ENCODE measurements at regions not wholly inside any gene's neighbourhood (a gene's known extent, or its start where the extent isn't known, plus 50 kb on each side); places are given as distances from the start of the nearest gene placed in this dataset.
"Not testable (repeated sequence)": the region's sequence is repeated elsewhere in the genome, so short reads cannot be mapped to it uniquely, and the experiment has no call there.

GRCh38 chrX:15013461-15013860 lies 140.2 kb downstream of the MOSPD2 start:
- Mint-ChIP-seq H3K27me3 (no peaks in the 10 kb centered on the region), H3K27ac (no peak overlapping the region), H3K36me3 (ENCODE audit: low read depth) (no peaks in the 10 kb centered on the region), H3K9me3 (no peaks in the 10 kb centered on the region), H3K4me1 (ENCODE audit: low read depth) (no peaks in the 10 kb centered on the region), H3K4me3 (no peak overlapping the region)
- H3K27me3 ChIP-seq (ENCODE audit: control insufficient read depth in 1 of 2, insufficient read depth in 2 of 2, low read length in 2 of 2), result no peaks in the 10 kb centered on the region
- H3K9me3 ChIP-seq (ENCODE audit: control insufficient read depth in 1 of 2, insufficient read depth in 1 of 2, low read length in 2 of 2), result no peaks in the 10 kb centered on the region
- no peak overlapping the region for H3K27ac ChIP-seq (ENCODE audit: low read depth in 1 of 2, low read length in 2 of 2)
- H3K36me3 ChIP-seq (ENCODE audit: insufficient read depth, low read length), result no peaks in the 10 kb centered on the region
- CTCF ChIA-PET, result no interaction called here
- TF ChIP-seq, protein P1, sequence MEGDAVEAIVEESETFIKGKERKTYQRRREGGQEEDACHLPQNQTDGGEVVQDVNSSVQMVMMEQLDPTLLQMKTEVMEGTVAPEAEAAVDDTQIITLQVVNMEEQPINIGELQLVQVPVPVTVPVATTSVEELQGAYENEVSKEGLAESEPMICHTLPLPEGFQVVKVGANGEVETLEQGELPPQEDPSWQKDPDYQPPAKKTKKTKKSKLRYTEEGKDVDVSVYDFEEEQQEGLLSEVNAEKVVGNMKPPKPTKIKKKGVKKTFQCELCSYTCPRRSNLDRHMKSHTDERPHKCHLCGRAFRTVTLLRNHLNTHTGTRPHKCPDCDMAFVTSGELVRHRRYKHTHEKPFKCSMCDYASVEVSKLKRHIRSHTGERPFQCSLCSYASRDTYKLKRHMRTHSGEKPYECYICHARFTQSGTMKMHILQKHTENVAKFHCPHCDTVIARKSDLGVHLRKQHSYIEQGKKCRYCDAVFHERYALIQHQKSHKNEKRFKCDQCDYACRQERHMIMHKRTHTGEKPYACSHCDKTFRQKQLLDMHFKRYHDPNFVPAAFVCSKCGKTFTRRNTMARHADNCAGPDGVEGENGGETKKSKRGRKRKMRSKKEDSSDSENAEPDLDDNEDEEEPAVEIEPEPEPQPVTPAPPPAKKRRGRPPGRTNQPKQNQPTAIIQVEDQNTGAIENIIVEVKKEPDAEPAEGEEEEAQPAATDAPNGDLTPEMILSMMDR (IDR thresholded peaks at IDR 0.05), result no peak
- POLR2A ChIA-PET, result no interaction called here
- DNase-seq (no peak), ATAC-seq (ENCODE audit: poor library complexity) (no peak)
- H3K4me3 ChIP-seq (ENCODE audit: low read length), result no peak overlapping the region
- no peaks in the 10 kb centered on the region for H3K4me1 ChIP-seq (ENCODE audit: insufficient read depth, low read length)
- intact Hi-C loops (cut with DNase I, micrococcal nuclease), result no loop called here

DNA sequence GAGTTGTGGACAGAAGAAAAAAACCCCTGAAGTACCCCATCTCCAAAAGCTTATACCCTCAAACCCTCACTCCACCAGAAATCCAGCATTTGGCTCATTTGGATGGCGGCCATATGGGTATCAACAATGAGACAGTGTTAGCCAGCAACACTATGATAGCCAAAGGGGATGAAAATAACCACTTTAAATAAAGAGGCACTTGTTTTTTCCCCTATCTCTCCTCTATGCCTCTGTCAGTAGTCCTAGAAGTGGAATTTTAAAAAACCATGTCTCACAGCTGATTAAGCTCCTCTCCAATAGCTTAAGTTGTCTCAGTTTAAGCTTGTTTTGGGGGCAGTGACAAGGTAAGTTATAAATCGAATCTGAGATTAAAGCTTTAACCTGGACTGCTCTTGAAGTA lies 124.0 kb downstream of the MOSPD2 start:
- ChIA-PET POLR2A (no interaction called here), CTCF (no interaction called here)
- Histone ChIP-seq H3K27me3 (ENCODE audit: control insufficient read depth in 1 of 2, insufficient read depth in 2 of 2, low read length in 2 of 2) (no peaks in the 10 kb centered on the region), H3K36me3 (ENCODE audit: insufficient read depth, low read length) (no peaks in the 10 kb centered on the region), H3K9me3 (ENCODE audit: control insufficient read depth in 1 of 2, insufficient read depth in 1 of 2, low read length in 2 of 2) (no peaks in the 10 kb centered on the region), H3K4me3 (ENCODE audit: low read length) (no peak overlapping the region), H3K4me1 (ENCODE audit: insufficient read depth, low read length) (no peaks in the 10 kb centered on the region), H3K27ac (ENCODE audit: low read depth in 1 of 2, low read length in 2 of 2) (no peak overlapping the region)
- no peak overlapping the region for H3K4me3 Mint-ChIP-seq
- DNase-seq, result no peak
- TF ChIP-seq, protein P1 (IDR thresholded peaks at IDR 0.05), result no peak
- no peaks in the 10 kb centered on the region for H3K4me1 Mint-ChIP-seq (ENCODE audit: low read depth)
- intact Hi-C loops (cut with DNase I, micrococcal nuclease), result no loop called here
- no peaks in the 10 kb centered on the region for H3K27me3 Mint-ChIP-seq
- no peaks in the 10 kb centered on the region for H3K36me3 Mint-ChIP-seq (ENCODE audit: low read depth)
- no peak overlapping the region for H3K27ac Mint-ChIP-seq
- ATAC-seq (ENCODE audit: poor library complexity), result no peak
- H3K9me3 Mint-ChIP-seq, result no peaks in the 10 kb centered on the region

GRCh38 chrX:14984425-14984824 lies 111.2 kb downstream of the MOSPD2 start:
- ATAC-seq (ENCODE audit: poor library complexity); H3K9me3 ChIP-seq (ENCODE audit: control insufficient read depth in 1 of 2, insufficient read depth in 1 of 2, low read length in 2 of 2); H3K4me3 ChIP-seq (ENCODE audit: low read length); H3K9me3 Mint-ChIP-seq; DNase-seq; H3K36me3 ChIP-seq (ENCODE audit: insufficient read depth, low read length); H3K27ac ChIP-seq (ENCODE audit: low read depth in 1 of 2, low read length in 2 of 2); CTCF ChIA-PET; H3K36me3 Mint-ChIP-seq (ENCODE audit: low read depth); POLR2A ChIA-PET; H3K27me3 ChIP-seq (ENCODE audit: control insufficient read depth in 1 of 2, insufficient read depth in 2 of 2, low read length in 2 of 2); H3K4me3 Mint-ChIP-seq; intact Hi-C loops (cut with DNase I, micrococcal nuclease); H3K27me3 Mint-ChIP-seq; H3K27ac Mint-ChIP-seq; H3K4me1 Mint-ChIP-seq (ENCODE audit: low read depth); H3K4me1 ChIP-seq (ENCODE audit: insufficient read depth, low read length): not testable (repeated sequence)

All from CD4-positive, alpha-beta T cell (primary cell).